Frontal cortex (tissue), 3 donors: ENCODE measurements at regions not wholly inside any gene's neighbourhood (a gene's known extent, or its start where the extent isn't known, plus 50 kb on each side); places are given as distances from the start of the nearest gene placed in this dataset.

Source experiments
- DNase-seq, 2 donors: peaks; one replicate each; pipeline ENCODE4 v3.0.0; 2012; ENCODE audit warnings: low spot score in 2 of 2
- FAIRE-seq: peaks from 2 replicates; lab custom pipeline; 2012; peaks lifted over from hg19 to GRCh38; lab: Jason Lieb, UNC
- donor health status: control.
- donor health status: control.
- donor health status: control.

DNA sequence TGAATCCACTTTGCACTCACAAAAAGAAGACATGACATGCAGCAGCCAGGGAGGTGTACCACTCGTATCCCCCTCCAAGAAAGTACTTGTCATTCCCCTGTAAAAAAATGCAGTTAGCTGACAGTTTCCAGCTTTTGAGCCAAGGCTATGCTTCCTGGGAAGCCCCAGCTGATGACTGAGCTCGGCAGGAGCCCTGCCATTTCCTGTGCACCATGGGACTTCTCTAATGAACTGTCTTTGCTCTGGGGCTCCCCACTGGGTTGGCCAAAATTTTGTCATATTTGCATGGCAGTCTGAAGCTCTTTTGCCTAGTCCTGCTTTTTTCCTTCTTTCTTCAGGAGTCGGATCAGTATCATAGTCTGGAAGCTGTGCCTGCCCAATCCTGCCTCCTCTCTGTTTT is 104.5 kb upstream of the MAOA start:
- FAIRE-seq = no peak
- DNase-seq = no peak

DNA sequence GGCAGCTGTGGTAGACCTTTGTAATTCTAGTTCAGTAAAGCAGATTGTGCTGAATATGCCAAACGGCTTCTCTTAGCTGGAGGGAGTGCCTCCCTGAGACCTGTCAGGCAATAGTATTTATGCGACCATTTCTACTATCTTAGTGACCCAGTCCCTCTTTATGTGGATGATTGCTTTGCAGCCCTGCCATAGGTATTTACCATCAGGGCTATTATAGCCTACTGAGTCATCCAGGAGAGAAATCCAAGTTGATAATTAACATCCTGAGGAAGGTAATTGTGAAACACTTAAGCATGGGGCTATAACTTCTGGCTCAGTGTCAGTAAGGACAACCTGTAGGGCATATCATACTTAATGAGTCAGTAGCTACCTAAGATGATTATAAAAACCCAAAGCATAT is 103.9 kb upstream of the MAOA start:
- no peak for DNase-seq
- no peak for FAIRE-seq

DNA sequence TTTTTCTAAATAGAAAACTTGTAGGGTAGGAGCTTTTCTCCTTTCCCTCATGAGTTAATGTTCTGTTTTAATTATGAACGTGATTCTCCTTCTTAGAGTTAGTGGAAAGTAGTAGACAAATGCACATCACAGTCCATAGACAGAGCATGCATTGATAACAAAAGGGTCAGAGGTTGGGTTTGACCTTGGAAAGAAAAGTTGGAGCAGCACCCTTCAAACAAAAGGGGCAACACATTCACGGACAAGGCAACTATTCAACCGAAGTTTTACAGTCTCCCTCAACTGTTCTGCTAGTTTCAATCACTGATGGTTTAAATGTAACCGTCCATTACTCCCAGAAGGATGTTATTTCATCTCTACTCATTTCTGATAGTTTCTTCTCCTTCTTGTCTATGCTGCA is 103.4 kb upstream of the MAOA start:
- DNase-seq = no peak
- FAIRE-seq = no peak

DNA sequence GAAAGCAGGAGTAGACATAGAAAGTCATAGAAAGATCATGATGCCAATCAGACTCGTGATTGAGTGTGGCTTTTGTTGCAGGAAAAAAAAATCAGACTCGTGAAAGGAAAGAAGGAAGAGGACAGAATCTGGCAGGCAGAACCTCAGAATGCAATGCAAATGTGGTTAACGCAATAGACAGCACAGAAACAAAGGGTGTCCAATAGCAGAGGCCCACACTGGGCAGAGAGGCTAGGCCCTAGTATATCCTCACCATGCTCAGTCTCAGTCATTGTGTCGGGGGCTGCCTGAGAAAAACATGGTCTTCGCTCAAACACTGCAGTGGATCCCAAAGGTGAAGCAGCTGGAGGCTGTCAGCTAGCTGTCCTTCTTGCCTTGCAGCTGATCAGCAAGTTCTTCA is 102.8 kb upstream of the MAOA start:
- no peak for DNase-seq
- FAIRE-seq = no peak

DNA sequence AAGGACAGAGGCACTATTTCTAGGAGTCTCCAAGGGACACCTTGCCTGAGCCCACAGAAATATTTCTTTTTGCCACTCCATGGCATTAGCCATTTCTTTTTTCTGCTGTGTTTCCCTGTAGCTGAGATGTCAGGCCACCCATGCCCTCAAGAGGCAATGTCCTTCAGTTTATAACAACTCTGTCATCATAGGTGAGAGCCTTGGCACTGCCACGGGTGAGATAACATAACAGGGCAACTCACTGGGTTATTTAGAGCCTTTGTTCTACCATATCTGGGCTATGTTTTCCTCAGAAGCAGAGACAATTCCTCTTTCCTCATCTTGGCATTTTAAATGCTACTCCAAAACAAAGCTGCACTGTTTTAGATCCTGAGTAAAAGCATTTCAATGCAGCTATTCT is 99.9 kb upstream of the MAOA start:
- FAIRE-seq = no peak
- DNase-seq = no peak

DNA sequence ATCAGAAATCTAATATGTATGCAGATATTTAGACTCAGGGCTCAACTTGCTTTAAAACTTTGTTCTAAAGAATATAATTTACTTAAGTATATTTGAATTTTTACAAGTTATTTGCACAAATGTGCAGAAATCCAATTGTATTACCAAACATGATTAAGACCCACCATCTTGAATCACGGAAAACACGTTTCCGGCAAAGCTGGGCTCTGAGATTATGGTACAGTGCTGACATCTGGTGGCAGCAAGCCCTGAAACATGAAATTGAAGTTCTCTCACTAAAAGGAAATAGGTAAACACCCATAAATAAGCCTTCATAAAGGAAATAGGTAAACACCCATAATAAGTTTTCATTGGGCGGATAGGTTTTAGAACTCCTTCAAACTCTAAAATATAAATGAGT is 98.3 kb upstream of the MAOA start:
- DNase-seq (peak; percentile 6 to 18), FAIRE-seq (no peak)

DNA sequence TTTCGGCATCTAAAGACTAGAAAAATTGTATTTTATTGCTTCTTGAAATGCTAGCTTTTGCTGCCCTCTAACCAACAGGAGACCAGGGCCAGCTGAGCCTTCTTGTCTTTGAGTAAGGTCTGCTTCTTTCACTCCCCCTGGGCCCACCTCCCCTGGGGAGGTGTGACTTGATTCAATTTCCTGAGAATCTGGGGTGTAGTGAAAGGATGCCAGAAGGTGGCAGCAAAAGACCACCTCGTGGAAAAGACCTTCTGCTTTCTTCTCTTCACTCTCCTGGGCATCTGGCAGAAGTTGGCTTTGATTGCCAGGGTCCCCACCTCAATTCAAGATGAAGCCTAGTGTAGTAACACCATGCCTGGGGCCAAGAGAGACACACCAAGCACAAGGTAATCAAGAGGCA is 96.5 kb upstream of the MAOA start:
- DNase-seq (peak in 1 of 2 donors; percentile 10), FAIRE-seq (no peak)

DNA sequence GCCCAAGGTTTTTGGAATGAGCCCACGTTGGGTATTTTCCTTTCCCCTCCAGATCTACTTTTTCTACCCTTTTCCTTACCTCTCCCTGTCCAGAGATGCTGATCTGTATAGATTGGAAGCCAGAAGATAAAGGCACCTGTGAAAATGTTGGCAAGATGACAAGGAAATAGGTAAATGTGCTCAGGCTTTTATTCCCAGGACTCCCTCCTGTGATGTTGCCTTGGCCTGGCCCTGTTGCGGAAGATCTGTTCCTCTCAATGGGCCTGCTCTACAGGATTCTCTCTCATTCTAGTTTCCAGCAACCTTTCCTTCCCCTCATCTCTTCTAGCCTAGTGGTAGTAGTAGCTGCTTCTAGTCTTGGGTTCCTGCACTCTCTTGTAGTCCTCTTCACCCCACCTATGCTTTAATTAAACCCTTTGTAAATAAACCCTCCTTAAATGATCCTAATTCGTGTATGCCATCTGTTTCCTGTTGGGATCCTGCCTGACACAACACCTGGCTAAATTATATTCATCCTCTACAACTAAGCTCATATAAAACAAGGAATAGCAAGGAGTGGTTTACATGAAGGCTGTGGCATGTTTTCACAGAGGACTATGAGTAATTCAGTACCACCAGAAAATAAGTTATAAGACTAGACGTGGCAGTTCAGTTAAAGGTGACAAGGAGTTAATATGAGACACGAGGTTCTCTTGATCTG is 95.7 kb upstream of the MAOA start:
- DNase-seq = no peak
- FAIRE-seq = no peak

DNA sequence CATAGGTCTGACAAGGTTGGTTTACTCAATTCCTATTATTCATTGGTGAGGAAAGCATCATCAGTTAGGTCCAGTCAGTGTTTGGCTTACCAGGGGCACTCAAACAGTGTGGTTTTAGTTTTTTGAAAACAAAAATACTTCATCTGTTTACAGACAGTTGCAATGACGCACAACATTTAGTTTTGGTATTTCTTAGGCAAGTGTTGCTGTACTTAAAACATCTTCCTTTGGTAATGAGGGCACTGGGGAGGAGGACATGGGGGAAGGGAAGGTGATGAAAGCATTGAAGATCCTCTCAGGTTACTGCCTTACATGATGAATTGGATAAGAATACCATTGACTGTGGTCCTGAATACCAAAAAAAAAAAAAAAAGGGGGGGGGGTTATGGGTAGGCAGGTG is 93.7 kb upstream of the MAOA start:
- DNase-seq = no peak
- no peak for FAIRE-seq

DNA sequence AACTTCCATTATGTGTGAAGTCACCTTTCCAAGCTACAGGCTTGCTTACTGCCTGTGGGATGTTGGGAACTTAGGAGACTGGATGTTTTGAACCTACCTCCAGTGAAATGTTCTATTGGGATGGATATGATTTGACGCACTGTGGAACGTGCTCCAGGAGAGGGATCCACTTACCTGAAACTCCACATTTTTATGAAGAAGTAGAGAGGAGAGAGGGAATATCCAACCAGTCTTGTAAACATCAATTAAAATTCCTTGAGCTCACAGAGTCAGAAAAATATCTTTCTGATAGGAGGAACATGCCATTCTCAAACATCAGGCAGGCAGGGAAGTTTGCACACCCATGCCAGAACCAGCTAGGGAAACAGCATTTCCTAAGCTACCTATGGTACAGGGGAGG is 91.1 kb upstream of the MAOA start:
- no peak for DNase-seq
- FAIRE-seq = no peak

DNA sequence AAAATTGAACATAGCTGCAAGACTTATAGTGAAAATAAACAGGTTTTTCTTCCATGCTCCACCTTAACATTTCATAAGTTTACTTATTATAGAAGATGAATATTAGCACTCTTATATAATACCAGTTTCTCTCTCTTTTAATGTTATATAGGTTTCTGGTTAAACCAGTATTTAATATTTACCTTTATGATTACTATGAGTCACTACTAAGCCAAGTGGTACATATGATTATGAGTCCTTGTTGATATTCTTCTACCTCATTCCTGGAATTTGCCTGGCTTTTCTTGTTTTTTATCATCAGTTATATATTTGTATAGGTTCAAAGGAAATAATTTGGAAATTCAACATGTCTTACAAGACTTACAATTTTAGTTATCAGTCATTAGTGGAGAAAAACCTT is 89.9 kb upstream of the MAOA start:
- FAIRE-seq = no peak
- DNase-seq = no peak

DNA sequence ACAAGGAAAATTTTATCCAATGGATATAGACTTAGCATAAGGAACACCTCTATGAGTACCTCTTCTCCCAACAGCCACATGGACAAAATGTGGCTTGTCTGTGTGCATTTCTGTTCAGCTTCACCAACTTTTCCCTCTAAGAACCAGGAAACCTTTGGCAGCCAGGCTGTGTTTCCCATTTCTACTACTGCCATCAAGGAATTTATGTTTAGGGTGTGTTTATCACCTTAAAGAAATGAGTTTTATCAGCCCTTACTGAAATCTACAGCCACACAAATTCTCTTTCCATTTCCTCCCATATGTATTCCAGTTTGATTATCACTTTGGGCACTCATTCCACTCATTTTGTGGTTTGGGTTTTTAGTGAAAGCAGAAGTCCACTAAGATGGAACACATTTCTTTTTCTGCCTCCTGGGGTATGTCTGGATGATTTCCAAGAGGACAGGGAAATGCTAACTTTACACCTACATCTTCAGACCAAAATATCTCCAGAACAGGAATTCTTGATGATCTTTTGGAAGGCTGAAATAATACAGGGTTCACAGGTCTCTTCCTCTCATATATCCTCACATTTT is 82.6 kb upstream of the MAOA start:
- FAIRE-seq (no peak), DNase-seq (no peak)

DNA sequence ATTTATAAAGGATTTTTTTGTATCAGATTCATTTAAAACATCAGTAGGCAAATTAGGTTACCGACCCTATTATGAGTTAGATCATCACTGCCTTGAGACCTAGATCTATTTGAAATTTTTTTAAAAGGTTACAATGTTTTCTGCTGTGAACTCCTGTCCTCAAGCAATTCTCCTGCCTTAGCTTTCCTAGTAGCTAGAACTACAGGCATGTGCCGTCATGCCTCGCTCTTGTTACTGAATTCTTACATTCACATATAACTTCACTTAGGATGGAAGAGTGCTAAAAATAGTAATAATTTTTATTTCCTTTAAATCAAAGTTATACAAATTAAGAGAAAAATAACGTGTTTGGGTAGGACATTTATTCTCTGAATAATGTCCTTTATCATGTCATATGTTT is 75.5 kb upstream of the MAOA start:
- FAIRE-seq = no peak

DNA sequence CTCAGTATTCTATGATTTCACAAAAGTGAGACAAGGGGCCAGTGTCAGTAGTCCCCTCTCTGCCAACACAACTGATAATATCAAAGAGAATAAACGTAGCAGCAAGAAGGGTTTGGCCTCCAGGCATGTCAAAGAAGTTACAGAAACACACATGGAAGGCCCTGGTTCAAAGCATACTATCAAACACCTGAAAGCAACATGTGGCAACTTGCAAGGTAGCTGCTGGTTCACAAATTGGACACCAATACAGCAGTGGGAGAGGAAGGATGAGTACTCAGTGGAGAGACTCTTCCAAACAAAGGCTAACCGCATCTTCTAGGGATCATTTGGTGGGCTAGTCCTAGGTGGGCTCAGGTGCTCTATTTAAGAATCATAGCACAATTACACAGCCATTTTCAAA is 74.9 kb upstream of the MAOA start:
- no peak for FAIRE-seq
- DNase-seq = no peak

More for the DNA sequence above, 75.5 kb upstream of the MAOA start:
- no peak for DNase-seq

DNA sequence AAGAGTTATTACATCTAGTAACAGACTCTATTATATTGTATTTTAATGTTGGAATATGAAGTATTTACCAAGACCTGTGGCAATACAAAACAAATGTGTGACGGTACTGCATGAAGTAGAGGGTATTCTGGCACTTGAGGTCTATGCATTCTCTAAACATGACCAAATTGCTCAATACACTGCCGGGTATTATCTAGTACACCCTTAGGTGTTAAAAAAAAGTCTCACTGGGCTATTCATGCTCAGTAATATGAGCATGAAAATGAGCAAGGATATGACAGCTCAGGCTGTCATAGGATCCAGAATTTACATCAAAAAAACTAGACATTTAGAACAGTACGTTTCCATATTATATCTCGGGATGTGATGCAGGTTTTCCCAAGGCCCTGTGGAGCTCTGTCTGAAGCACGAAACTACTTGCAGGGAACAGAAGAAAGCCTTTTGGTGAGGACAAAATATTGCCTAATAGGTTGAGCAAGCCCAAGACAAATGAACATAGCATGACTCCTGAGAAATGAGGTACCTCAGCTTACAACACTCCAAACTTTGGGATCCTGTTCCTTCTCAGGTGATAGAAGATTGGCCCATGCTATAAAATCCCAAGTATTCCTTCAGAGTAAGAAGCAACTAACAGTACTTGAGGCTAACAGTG is 74.1 kb upstream of the MAOA start:
- no peak for FAIRE-seq
- DNase-seq = no peak

DNA sequence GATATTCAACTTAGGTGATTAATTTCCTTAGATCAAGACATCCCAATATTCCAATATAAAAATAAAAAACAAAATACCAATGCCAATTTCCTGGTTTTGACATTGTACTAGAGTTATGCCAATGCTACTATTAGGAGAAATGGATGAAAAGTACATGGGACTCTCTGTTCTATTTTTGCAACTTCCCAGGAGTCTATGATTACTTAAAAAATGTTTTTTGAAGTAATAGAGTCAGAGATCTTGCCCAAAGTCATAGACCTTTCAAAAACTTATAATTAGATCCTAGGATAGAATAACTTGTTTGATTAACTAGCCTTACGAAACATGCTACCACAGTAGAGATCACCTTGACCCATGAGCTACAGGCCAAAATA is 73.6 kb upstream of the MAOA start:
- DNase-seq (no peak), FAIRE-seq (no peak)

DNA sequence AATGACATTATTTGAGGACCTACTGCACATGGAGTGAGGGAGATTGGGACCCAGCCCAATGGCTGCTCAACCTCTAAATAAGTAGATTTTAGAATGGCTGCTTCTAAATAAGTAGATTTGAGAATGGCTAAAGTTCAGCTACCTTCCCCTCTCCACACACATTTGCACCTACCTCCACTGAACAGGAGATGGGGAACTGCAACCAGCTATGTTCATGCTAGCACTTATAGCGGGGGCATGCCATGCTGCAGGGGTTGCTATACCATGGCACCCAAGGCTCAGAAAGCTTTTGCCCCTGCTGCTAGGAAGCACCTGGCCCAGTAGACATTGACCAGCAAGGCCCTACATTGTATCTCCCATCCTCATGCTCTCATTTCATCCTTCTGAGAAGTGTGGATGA is 70.2 kb upstream of the MAOA start:
- DNase-seq = no peak
- FAIRE-seq = no peak

DNA sequence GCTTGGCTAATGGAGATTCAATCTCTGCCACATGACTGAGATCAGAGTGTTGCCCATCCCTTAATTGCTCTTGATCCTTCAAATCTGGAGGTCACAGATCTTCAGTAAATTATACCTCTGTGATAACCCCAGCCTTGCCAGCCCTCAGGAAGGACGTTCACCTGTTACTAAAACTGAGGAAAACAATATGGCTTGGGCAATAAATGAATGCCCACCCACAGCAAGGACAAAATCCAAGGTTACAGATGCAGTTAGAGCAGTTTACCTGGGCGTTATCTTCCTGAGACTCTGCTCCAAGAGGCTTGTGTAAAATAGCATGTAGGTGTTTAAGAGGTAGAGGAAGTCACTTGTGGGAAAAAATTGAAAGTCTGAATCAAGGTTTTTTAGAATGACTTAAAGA is 69.3 kb upstream of the MAOA start:
- DNase-seq (no peak), FAIRE-seq (no peak)

DNA sequence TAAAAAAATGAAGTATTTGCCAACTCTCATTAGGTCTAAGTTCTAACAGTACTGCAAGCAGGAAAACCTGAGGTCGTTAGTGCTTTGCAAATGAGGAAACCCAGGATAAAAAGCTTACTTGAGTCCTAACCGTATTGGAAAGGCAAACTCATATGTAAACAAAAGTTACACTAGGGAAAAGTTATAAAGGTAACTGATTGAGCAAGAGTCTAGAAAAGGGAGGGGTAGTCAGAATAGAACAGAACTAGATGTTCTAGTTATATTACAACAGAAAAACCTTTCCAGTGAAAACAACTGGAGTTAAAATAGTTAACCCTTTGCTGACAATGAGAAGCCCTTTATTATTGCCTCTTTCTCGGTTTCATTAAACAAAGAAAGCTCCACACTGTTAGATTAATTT is 66.4 kb upstream of the MAOA start:
- DNase-seq (peak in 1 of 2 donors; percentile 2), FAIRE-seq (no peak)

DNA sequence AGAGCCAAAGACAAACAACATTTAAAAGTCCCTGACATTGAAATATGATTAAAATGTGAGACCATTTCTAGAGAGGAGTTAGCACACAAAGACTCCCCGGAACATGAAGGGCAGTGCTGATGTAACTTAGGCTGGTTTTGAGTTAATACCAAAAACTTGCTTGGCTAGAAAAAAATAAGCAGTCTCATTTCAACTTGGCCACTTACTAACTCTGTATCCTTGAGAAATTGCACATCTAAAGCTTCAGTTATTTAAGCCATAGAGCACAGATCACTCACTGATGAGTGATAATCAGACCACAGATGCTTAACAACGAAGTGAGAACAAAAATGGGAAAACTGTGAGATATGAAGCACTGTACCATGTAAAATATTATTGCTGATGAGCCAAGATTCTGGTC is 65.9 kb upstream of the MAOA start:
- DNase-seq (no peak), FAIRE-seq (no peak)

DNA sequence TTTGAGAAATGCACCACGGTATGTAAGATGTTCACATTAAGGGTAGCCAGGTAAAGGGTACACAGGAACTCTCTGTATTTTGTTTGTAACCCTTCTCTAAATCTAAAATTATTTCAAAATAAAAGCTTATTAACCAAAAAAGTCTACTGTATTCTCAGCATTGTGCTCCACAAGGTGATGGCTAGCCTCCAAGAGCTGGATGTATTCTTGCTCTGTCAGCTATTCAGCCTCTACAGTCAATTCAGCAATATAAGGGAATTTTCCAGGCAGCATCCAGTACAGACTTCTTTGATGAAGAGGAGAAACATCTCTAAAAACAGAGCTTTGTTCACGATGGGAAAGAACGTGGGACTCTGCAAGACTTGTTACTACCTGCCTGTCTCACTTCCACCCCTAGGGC is 63.5 kb upstream of the MAOA start:
- DNase-seq = no peak

DNA sequence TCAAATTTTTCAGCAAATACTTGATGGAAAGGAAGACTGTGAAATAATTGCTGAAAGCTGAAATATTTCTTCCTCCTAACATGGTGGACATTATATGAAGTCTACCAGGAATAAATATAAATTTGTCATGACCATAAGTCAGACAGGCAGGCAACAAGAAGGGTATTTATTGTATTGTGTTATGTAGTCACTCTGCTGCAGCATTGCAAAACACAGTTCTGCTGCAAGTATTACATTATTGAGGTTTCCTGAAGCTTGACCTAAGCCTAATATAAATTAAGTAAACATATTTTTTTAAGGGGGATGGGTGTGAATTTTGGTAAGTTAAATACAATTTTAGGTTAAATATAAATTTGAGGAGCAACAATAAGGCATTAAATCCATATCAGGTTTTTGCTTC is 60.2 kb upstream of the MAOA start:
- DNase-seq (no peak), FAIRE-seq (no peak)

More for the DNA sequence above, 63.5 kb upstream of the MAOA start:
- no peak for FAIRE-seq
